WTC11 (cell line): ENCODE measurements at regions not wholly inside any gene's neighbourhood (a gene's known extent, or its start where the extent isn't known, plus 50 kb on each side); places are given as distances from the start of the nearest gene placed in this dataset.

ENCODE experiments used
- E2F5 ChIP-seq: sonication (generic); formaldehyde crosslinking; IDR thresholded peaks from 2 replicates; pipeline ENCODE4 v1.8.1; 2022; ENCODE audit warnings: mild to moderate bottlenecking, moderate library complexity, missing genetic modification reagents
- IRF2 ChIP-seq: sonication (generic); formaldehyde crosslinking; IDR thresholded peaks from 2 replicates; pipeline ENCODE4 v1.8.0; 2022; ENCODE audit warnings: low read depth, missing genetic modification reagents, borderline replicate concordance
- SOX15 ChIP-seq: fragments of 250-450 bp; sonication (Bioruptor Pico); IDR thresholded peaks from 2 replicates; pipeline ENCODE4 v1.9.0; 2021; ENCODE audit warnings: mild to moderate bottlenecking
- TF ChIP-seq, protein P1 (sequence below): fragments of 200-600 bp; IDR thresholded peaks from 2 replicates; pipeline ENCODE4 v1.8.0; 2022; ENCODE audit warnings: antibody characterized with exemption

DNA sequence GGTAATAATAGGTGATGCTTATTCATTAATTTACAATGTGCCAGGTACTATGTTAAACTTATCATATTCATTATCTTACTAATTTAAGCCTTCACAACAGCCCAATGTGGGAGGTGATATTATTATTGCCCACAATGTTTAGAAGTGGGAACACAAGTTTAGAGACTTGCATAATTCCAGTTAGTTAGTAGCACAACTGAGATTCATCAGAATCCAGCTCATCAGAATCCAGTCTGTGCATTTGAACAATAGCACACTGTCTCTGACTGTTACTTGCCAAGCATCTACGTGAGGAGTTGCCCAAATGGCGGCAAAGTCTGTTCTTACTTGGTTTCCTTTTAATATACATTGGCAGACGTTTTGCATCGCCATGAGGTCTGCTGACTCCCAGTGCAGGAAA, 110.9 kb upstream of the BASP1 start:
- TF ChIP-seq, protein P1, sequence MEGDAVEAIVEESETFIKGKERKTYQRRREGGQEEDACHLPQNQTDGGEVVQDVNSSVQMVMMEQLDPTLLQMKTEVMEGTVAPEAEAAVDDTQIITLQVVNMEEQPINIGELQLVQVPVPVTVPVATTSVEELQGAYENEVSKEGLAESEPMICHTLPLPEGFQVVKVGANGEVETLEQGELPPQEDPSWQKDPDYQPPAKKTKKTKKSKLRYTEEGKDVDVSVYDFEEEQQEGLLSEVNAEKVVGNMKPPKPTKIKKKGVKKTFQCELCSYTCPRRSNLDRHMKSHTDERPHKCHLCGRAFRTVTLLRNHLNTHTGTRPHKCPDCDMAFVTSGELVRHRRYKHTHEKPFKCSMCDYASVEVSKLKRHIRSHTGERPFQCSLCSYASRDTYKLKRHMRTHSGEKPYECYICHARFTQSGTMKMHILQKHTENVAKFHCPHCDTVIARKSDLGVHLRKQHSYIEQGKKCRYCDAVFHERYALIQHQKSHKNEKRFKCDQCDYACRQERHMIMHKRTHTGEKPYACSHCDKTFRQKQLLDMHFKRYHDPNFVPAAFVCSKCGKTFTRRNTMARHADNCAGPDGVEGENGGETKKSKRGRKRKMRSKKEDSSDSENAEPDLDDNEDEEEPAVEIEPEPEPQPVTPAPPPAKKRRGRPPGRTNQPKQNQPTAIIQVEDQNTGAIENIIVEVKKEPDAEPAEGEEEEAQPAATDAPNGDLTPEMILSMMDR: no peak
- TF ChIP-seq SOX15: no peak
- no peak for TF ChIP-seq IRF2 (CRISPR knock-in tag)
- TF ChIP-seq E2F5 (CRISPR knock-in tag): no peak
